Cardiac muscle cell (in vitro differentiated cells and primary cell): ENCODE measurements at regions not wholly inside any gene's neighbourhood (a gene's known extent, or its start where the extent isn't known, plus 50 kb on each side); places are given as distances from the start of the nearest gene placed in this dataset.
"Not testable (repeated sequence)": the region's sequence is repeated elsewhere in the genome, so short reads cannot be mapped to it uniquely, and the experiment has no call there.

ENCODE experiments used
- DNase-seq, 2 donors: peaks; one replicate each; pipeline versions ENCODE4 v3.0.0 to v3.0.0-alpha.2; 2010 to 2017; ENCODE audit warnings: low read depth in 1 of 2, low spot score in 1 of 2
- H3K27ac ChIP-seq: fragments of 200-600 bp; sonication (generic); 2 replicates; pipeline ENCODE4 v1.5.1; 2016
- H3K27me3 ChIP-seq: fragments of 200-600 bp; sonication (generic); 2 replicates; pipeline ENCODE4 v1.6.0; 2016; ENCODE audit warnings: control low read depth
- H3K36me3 ChIP-seq: fragments of 200-600 bp; sonication (generic); 2 replicates; pipeline ENCODE4 v1.5.1; 2016; ENCODE audit warnings: control low read depth
- H3K4me1 ChIP-seq: fragments of 200-600 bp; sonication (generic); 2 replicates; pipeline ENCODE4 v1.8.1; 2017; ENCODE audit warnings: low read depth, mild to moderate bottlenecking, mixed run types
- H3K4me3 ChIP-seq: fragments of 200-600 bp; sonication (generic); 2 replicates; pipeline ENCODE4 v1.5.1; 2016; ENCODE audit warnings: mild to moderate bottlenecking
- H3K9me3 ChIP-seq: fragments of 200-600 bp; sonication (generic); 2 replicates; pipeline ENCODE4 v1.5.1; 2017; ENCODE audit warnings: low read depth, mild to moderate bottlenecking, control low read depth
- TF ChIP-seq, protein P1 (sequence below): IDR thresholded peaks from 2 replicates; pipeline ENCODE4 v1.5.1; 2012; ENCODE audit warnings: low read depth, mild to moderate bottlenecking, low read length

DNA sequence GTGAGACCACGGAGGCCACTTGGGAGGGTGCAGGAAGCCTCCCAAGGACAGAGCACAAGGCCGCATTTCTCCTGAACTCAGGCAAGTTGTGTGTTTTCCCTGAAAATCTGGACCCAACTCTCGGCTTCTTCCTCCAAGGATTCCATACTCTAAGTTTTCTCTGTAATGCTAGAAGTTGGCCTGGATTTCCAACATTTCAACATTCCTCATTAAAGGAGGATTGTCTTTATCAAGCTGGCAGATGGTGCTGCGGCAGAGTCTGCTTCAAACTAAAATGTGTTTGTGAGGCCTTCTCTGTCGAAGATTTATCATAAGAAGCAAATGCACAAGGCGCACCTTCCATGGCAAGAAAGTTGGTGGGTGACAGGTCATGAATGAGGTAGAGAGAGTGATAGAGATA is 94.4 kb upstream of the SATB2 start:
- no peaks in the 10 kb centered on the region for H3K36me3 ChIP-seq
- H3K4me1 ChIP-seq, result no peaks in the 10 kb centered on the region
- H3K9me3 ChIP-seq, result no peaks in the 10 kb centered on the region
- H3K27ac ChIP-seq, result no peak overlapping the region
- no peak overlapping the region for H3K4me3 ChIP-seq
- H3K27me3 ChIP-seq, result no peaks in the 10 kb centered on the region
- TF ChIP-seq, protein P1, sequence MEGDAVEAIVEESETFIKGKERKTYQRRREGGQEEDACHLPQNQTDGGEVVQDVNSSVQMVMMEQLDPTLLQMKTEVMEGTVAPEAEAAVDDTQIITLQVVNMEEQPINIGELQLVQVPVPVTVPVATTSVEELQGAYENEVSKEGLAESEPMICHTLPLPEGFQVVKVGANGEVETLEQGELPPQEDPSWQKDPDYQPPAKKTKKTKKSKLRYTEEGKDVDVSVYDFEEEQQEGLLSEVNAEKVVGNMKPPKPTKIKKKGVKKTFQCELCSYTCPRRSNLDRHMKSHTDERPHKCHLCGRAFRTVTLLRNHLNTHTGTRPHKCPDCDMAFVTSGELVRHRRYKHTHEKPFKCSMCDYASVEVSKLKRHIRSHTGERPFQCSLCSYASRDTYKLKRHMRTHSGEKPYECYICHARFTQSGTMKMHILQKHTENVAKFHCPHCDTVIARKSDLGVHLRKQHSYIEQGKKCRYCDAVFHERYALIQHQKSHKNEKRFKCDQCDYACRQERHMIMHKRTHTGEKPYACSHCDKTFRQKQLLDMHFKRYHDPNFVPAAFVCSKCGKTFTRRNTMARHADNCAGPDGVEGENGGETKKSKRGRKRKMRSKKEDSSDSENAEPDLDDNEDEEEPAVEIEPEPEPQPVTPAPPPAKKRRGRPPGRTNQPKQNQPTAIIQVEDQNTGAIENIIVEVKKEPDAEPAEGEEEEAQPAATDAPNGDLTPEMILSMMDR, result no peak
- no peak for DNase-seq

DNA sequence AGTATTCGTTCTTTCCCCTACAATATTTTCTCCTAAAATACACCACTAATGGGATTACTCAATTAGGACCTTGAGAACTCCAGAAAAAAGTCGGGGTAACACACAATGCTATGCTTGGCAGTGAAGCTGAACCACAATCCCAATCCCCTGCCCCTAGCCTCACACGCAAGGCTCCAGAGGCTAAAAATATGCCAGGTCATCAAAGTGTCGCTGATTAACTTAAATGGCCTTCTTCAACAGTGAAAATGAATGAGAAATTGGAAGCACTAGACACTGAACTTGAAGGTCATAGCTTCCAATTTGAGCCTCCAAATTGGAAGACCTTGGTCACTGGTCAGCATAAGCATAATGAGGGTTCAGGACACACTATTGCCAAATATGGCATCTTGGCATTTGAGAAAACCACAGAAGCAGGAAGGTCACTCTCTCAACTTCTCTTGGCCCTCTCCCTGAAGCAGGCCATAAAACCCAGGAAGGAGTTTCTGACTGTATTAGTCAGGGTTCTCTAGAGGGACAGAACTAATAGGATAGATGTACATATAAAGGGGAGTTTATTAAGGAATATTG is 86.0 kb upstream of the SATB2 start:
- Histone ChIP-seq H3K27ac (no peak overlapping the region), H3K9me3 (no peaks in the 10 kb centered on the region), H3K36me3 (no peaks in the 10 kb centered on the region), H3K27me3 (no peaks in the 10 kb centered on the region), H3K4me3 (no peak overlapping the region), H3K4me1 (no peaks in the 10 kb centered on the region)
- TF ChIP-seq, protein P1, result no peak
- no peak for DNase-seq

DNA sequence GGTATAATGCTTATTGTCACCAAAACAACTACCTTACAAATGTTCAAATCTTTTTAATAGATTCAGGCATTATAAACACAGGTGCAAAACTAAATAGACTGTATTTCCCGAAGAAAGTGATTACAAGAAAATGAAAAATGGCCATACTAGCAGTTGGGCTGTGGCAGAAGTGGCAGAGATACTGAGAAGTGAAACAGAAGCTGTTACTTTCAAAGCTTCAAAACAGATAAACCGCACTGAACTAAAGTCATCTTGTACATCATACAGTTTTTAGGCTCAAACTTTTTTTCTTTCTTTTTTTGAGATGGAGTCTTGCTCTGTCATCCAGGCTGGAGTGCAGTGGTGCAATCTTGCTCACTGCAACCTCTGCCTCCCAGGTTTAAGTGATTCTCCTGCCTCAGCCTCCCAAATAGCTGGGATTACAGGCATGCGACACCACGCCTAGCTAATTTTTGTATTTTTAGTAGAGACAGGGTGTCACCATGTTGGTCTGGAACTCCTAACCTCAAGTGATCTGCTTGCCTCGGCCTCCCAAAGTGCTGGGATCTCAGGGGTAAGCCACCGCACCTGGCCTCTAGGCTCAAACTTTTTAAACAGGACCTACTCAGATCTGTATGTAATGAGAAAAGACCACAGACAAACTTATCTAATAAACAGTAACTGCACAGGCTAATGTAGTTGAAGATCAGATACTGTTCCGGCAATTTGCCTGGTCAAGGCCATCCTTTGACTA is 77.9 kb upstream of the SATB2 start:
- Histone ChIP-seq H3K27me3 (no peaks in the 10 kb centered on the region), H3K27ac (no peak overlapping the region), H3K36me3 (no peaks in the 10 kb centered on the region), H3K9me3 (no peaks in the 10 kb centered on the region), H3K4me1 (no peaks in the 10 kb centered on the region), H3K4me3 (no peak overlapping the region)
- no peak for DNase-seq
- TF ChIP-seq, protein P1, result no peak

DNA sequence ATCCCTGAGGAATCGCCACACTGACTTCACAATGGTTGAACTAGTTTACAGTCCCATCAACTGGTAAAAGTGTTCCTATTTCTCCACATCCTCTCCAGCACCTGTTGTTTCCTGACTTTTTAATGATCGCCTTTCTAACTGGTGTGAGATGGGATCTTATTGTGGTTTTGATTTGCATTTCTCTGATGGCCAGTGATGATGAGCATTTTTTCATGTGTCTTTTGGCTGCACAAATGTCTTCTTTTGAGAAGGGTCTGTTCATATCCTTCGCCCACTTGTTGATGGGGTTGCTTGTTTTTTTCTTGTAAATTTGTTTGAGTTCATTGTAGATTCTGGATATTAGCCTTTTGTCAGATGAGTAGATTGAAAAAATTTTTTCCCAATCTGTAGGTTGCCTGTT is 76.1 kb upstream of the SATB2 start:
- H3K4me3 ChIP-seq, DNase-seq, H3K4me1 ChIP-seq, H3K9me3 ChIP-seq, H3K27ac ChIP-seq, H3K36me3 ChIP-seq, H3K27me3 ChIP-seq: not testable (repeated sequence)

DNA sequence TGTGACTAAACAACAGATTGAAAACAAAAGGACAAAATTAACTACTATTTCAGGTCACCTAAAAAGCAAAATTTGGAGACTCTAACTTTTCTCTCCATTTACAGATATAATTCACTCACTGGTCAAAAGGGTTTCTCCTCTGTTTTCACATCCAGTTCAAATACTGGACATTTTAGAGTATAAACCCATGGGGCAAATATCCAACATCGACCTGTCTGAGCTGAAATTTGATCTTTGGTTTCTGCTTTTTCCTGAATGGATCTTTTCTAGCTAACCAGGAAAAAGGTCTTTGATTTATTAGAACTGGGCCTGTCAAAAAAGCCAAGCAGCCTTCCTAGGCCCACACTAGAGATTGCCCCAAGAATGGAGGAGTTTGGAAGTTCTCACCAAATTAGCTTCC is 69.3 kb upstream of the SATB2 start:
- no peak for DNase-seq
- TF ChIP-seq, protein P1, result no peak
- no peaks in the 10 kb centered on the region for H3K4me1 ChIP-seq

More for the DNA sequence above, 69.3 kb upstream of the SATB2 start:
- no peaks in the 10 kb centered on the region for H3K9me3 ChIP-seq
- no peaks in the 10 kb centered on the region for H3K27me3 ChIP-seq
- no peak overlapping the region for H3K4me3 ChIP-seq
- no peak overlapping the region for H3K27ac ChIP-seq
- H3K36me3 ChIP-seq, result no peaks in the 10 kb centered on the region
